HepG2 (cell line): ENCODE measurements at regions not wholly inside any gene's neighbourhood (a gene's known extent, or its start where the extent isn't known, plus 50 kb on each side); places are given as distances from the start of the nearest gene placed in this dataset.

Source experiments
- DMAP1 ChIP-seq: IDR thresholded peaks from 2 replicates; pipeline ENCODE4 v1.6.1; 2016
- ESRRA ChIP-seq: sonication (generic); formaldehyde crosslinking; IDR thresholded peaks from 2 replicates; pipeline ENCODE4 v1.5.1; 2020; ENCODE audit warnings: mild to moderate bottlenecking, low read depth, missing genetic modification reagents
- ETV6 ChIP-seq: sonication (generic); formaldehyde crosslinking; conservative IDR thresholded peaks from 2 replicates; pipeline ENCODE4 v1.4.0; 2020; ENCODE audit warnings: missing genetic modification reagents
- FOXP4 ChIP-seq: sonication (generic); formaldehyde crosslinking; IDR thresholded peaks from 2 replicates; pipeline ENCODE4 v1.4.0; 2020; ENCODE audit warnings: missing genetic modification reagents
- KLF15 ChIP-seq: sonication (generic); formaldehyde crosslinking; IDR thresholded peaks from 2 replicates; pipeline ENCODE4 v1.8.1; 2023; ENCODE audit warnings: borderline replicate concordance, mild to moderate bottlenecking, inconsistent platforms, missing genetic modification reagents, mixed read lengths
- LCORL ChIP-seq, 2 experiments: fragments of 450-650 bp in 1 of 2; sonication (generic) in 1 of 2; formaldehyde crosslinking in 1 of 2; IDR thresholded peaks; 2 replicates each; pipeline versions ENCODE4 v1.5.0 to v1.6.1; 2017 to 2020; ENCODE audit warnings: antibody characterized with exemption in 1 of 2, missing genetic modification reagents in 1 of 2
- MED13 ChIP-seq: sonication (generic); formaldehyde crosslinking; IDR thresholded peaks from 2 replicates; pipeline ENCODE4 v1.5.0; 2020; ENCODE audit warnings: missing genetic modification reagents
- MZF1 ChIP-seq: sonication (generic); formaldehyde crosslinking; IDR thresholded peaks from 2 replicates; pipeline ENCODE4 v1.8.1; 2023; ENCODE audit warnings: mild to moderate bottlenecking, missing genetic modification reagents, borderline replicate concordance
- NAIF1 ChIP-seq: sonication (generic); formaldehyde crosslinking; IDR thresholded peaks from 2 replicates; pipeline ENCODE4 v1.5.0; 2020; ENCODE audit warnings: mild to moderate bottlenecking, missing genetic modification reagents, borderline replicate concordance
- SMAD3 ChIP-seq: sonication (generic); formaldehyde crosslinking; IDR thresholded peaks from 2 replicates; pipeline ENCODE4 v1.4.0; 2020; ENCODE audit warnings: missing genetic modification reagents
- SMARCC2 ChIP-seq: fragments of 450-650 bp; IDR thresholded peaks from 2 replicates; pipeline ENCODE4 v1.6.1; 2017; ENCODE audit warnings: antibody characterized with exemption, mild to moderate bottlenecking
- ZEB1 ChIP-seq: IDR thresholded peaks from 2 replicates; pipeline ENCODE4 v1.6.1; 2012; ENCODE audit warnings: mild to moderate bottlenecking, low read depth, inconsistent platforms; ENCODE audit not compliant: insufficient replicate concordance
- ZNF230 ChIP-seq: sonication (generic); formaldehyde crosslinking; IDR thresholded peaks from 2 replicates; pipeline ENCODE4 v1.4.0; 2020; ENCODE audit warnings: mild to moderate bottlenecking, missing genetic modification reagents
- ZNF232 ChIP-seq: sonication (generic); formaldehyde crosslinking; IDR thresholded peaks from 2 replicates; pipeline ENCODE4 v1.4.0; 2020; ENCODE audit warnings: missing genetic modification reagents, borderline replicate concordance
- ZNF335 ChIP-seq: sonication (generic); formaldehyde crosslinking; IDR thresholded peaks from 2 replicates; pipeline ENCODE4 v1.4.0; 2020; ENCODE audit warnings: missing genetic modification reagents
- ZNF580 ChIP-seq: IDR thresholded peaks from 2 replicates; pipeline ENCODE4 v1.6.1; 2016; ENCODE audit warnings: low read depth, borderline replicate concordance
- ZNF709 ChIP-seq: sonication (generic); formaldehyde crosslinking; IDR thresholded peaks from 2 replicates; pipeline ENCODE4 v1.5.0; 2020; ENCODE audit warnings: mild to moderate bottlenecking, missing genetic modification reagents
- ZNF713 ChIP-seq: sonication (generic); formaldehyde crosslinking; IDR thresholded peaks from 2 replicates; pipeline ENCODE4 v1.4.0; 2020; ENCODE audit warnings: mild to moderate bottlenecking, missing genetic modification reagents
- ZNF841 ChIP-seq: sonication (generic); formaldehyde crosslinking; IDR thresholded peaks from 2 replicates; pipeline ENCODE4 v1.8.1; 2023; ENCODE audit warnings: missing genetic modification reagents, borderline replicate concordance
- TF ChIP-seq, protein P1 (sequence below): fragments of 450-650 bp; IDR thresholded peaks from 2 replicates; pipeline ENCODE4 v1.6.1; 2017
- TF ChIP-seq, protein P2 (sequence below): sonication (generic); formaldehyde crosslinking; IDR thresholded peaks from 2 replicates; pipeline ENCODE4 v1.4.0; 2020; ENCODE audit warnings: mild to moderate bottlenecking, missing genetic modification reagents
- TF ChIP-seq, protein P3 (sequence below): sonication (generic); formaldehyde crosslinking; IDR thresholded peaks from 2 replicates; pipeline ENCODE4 v1.4.0; 2020; ENCODE audit warnings: missing genetic modification reagents, mild to moderate bottlenecking, borderline replicate concordance

DNA sequence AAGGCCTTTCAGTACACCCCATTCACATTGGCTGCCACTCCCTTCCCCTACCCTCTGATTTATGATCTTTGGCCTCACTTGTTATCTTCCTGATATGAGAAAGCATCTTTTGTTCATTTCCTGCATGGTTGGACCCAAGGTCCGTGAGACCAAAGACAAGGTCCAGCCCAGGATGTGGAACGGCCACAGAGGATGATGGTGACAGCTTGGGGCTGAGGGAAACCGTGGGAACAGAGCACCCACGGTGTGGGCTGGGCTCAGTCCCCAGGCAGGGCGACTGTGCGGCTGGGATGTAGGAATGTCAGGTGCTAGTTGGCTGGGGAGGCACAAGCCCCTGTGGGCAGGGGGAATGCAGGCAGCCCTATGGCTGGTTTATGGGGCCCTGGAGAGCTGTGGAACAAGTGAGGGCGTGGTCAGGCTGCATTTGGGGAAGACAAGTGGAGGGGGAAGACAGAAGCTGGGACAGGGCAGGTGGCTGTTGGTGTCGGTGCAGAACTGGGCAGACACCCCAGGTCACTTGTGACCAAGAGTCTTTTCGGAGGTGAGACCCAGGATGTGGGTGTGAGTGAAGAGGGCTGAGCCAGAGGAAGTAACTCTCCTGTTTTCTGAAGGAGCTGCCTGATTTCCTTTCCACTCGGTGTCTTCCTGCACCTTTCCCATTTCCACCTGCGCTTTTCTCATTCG lies 51.7 kb upstream of the IGFBP3 start (continued):
- no peak for TF ChIP-seq ZNF713 (CRISPR knock-in tag)
- no peak for TF ChIP-seq ZNF709 (CRISPR knock-in tag)
- TF ChIP-seq ESRRA (CRISPR knock-in tag) = 0 out of 2 replicates have a peak, but pooled peaks have one; percentile 36
- no peak for TF ChIP-seq DMAP1 (CRISPR knock-in tag)
- TF ChIP-seq MZF1 = no peak
- no peak for TF ChIP-seq NAIF1 (CRISPR knock-in tag)
- TF ChIP-seq, protein P1, sequence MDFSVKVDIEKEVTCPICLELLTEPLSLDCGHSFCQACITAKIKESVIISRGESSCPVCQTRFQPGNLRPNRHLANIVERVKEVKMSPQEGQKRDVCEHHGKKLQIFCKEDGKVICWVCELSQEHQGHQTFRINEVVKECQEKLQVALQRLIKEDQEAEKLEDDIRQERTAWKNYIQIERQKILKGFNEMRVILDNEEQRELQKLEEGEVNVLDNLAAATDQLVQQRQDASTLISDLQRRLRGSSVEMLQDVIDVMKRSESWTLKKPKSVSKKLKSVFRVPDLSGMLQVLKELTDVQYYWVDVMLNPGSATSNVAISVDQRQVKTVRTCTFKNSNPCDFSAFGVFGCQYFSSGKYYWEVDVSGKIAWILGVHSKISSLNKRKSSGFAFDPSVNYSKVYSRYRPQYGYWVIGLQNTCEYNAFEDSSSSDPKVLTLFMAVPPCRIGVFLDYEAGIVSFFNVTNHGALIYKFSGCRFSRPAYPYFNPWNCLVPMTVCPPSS = no peak
- TF ChIP-seq ZNF841 (CRISPR knock-in tag) = no peak
- TF ChIP-seq, protein P2, sequence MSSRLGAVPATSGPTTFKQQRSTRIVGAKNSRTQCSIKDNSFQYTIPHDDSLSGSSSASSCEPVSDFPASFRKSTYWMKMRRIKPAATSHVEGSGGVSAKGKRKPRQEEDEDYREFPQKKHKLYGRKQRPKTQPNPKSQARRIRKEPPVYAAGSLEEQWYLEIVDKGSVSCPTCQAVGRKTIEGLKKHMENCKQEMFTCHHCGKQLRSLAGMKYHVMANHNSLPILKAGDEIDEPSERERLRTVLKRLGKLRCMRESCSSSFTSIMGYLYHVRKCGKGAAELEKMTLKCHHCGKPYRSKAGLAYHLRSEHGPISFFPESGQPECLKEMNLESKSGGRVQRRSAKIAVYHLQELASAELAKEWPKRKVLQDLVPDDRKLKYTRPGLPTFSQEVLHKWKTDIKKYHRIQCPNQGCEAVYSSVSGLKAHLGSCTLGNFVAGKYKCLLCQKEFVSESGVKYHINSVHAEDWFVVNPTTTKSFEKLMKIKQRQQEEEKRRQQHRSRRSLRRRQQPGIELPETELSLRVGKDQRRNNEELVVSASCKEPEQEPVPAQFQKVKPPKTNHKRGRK (CRISPR knock-in tag) = no peak
- TF ChIP-seq ZNF232 (CRISPR knock-in tag) = no peak
- no peak for TF ChIP-seq ETV6 (CRISPR knock-in tag)
- peak; percentile 68 for TF ChIP-seq FOXP4 (CRISPR knock-in tag)
- TF ChIP-seq SMARCC2 = no peak
- peak; percentile 55 for TF ChIP-seq ZEB1
- TF ChIP-seq ZNF335 (CRISPR knock-in tag) = no peak
- peak; percentile 43; the same call in 1 of the 2 replicates for TF ChIP-seq ZNF580
- TF ChIP-seq ZNF230 (CRISPR knock-in tag) = no peak
- TF ChIP-seq LCORL (IDR thresholded peaks at IDR 0.05) = no peak
- peak; percentile 67 for TF ChIP-seq LCORL (CRISPR knock-in tag; IDR thresholded peaks at IDR 0.05)
- TF ChIP-seq, protein P3, sequence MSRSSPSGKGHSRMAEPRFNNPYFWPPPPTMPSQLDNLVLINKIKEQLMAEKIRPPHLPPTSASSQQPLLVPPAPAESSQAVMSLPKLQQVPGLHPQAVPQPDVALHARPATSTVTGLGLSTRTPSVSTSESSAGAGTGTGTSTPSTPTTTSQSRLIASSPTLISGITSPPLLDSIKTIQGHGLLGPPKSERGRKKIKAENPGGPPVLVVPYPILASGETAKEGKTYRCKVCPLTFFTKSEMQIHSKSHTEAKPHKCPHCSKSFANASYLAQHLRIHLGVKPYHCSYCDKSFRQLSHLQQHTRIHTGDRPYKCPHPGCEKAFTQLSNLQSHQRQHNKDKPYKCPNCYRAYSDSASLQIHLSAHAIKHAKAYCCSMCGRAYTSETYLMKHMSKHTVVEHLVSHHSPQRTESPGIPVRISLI = no peak
- TF ChIP-seq SMAD3 (CRISPR knock-in tag) = peak; percentile 20; the same call in 1 of the 2 replicates
- no peak for TF ChIP-seq MED13 (CRISPR knock-in tag)
- no peak for TF ChIP-seq KLF15
